ENCODE measurements at regions not wholly inside any gene's neighbourhood (a gene's known extent, or its start where the extent isn't known, plus 50 kb on each side); places are given as distances from the start of the nearest gene placed in this dataset.

DNA sequence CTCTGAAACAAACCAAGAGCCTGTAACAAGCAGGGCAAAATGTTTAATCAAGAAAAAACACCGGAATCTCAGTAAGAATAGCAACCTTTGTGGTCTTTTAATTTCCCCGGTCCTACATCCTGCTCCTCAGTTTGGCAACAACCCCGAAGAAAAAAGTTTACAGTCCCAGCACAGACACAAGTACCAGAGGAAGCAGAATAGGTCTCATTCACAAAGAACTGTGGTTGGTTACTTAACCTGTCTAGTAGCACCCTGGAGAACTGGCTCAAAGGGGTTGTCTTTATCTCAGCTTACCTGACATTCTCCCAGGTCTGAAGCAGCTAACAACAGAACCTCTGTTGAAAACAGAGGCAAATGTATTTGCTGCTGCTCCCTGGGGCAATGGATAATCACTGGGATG, 399.3 kb downstream of the AJAP1 start:
- TF ChIP-seq, protein P1, sequence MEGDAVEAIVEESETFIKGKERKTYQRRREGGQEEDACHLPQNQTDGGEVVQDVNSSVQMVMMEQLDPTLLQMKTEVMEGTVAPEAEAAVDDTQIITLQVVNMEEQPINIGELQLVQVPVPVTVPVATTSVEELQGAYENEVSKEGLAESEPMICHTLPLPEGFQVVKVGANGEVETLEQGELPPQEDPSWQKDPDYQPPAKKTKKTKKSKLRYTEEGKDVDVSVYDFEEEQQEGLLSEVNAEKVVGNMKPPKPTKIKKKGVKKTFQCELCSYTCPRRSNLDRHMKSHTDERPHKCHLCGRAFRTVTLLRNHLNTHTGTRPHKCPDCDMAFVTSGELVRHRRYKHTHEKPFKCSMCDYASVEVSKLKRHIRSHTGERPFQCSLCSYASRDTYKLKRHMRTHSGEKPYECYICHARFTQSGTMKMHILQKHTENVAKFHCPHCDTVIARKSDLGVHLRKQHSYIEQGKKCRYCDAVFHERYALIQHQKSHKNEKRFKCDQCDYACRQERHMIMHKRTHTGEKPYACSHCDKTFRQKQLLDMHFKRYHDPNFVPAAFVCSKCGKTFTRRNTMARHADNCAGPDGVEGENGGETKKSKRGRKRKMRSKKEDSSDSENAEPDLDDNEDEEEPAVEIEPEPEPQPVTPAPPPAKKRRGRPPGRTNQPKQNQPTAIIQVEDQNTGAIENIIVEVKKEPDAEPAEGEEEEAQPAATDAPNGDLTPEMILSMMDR (IDR thresholded peaks at IDR 0.05): no peak

DNA sequence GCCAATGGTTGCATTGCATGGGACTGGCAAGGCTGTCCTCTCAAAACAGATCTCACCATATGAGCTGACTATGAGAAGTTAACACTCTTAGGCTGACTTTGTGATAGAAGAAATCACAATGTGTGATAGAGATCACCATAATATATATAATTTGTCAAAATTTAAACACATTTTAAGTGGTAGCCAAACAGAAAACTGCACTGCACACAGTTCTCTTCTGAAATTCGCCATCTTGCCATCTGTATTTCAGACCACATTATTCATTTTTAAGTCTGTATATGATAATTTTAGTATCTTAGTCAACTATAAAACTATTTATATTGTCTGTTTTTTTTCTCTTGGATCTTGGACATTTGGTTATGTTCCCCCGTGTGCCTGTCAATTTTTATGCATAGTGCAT, 374.7 kb downstream of the AJAP1 start:
- no peak for DNase-seq (ENCODE audit: low spot score)
- Histone ChIP-seq H3K27ac (no peak overlapping the region), H3K4me3 (no peak overlapping the region)
- TF ChIP-seq, protein P1 (IDR thresholded peaks at IDR 0.05): no peak

More for the DNA sequence above, 399.3 kb downstream of the AJAP1 start:
- H3K27ac ChIP-seq: no peak overlapping the region
- DNase-seq (ENCODE audit: low spot score): no peak
- H3K4me3 ChIP-seq: no peak overlapping the region

DNA sequence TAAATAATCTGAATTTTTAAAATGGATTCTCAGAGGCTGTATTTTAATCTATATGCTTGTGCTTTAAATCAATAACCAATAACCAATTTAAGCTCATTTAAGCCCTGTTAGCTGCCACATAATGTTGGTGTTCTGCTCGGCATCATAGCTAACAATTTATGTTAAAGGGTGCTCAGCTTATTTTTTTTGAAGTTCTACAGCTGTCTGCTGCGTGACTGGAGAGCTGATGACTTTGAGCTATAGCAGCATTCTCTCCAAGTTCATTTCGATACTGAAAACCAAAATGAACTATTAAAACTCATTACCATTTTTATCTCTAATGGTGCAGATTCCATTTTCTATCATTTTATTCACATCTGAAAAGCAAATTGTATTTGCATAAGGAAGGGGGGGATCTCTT, 357.8 kb downstream of the AJAP1 start:
- Histone ChIP-seq H3K27ac (no peak overlapping the region), H3K4me3 (no peak overlapping the region)
- DNase-seq (ENCODE audit: low spot score): no peak
- TF ChIP-seq, protein P1 (IDR thresholded peaks at IDR 0.05): no peak

DNA sequence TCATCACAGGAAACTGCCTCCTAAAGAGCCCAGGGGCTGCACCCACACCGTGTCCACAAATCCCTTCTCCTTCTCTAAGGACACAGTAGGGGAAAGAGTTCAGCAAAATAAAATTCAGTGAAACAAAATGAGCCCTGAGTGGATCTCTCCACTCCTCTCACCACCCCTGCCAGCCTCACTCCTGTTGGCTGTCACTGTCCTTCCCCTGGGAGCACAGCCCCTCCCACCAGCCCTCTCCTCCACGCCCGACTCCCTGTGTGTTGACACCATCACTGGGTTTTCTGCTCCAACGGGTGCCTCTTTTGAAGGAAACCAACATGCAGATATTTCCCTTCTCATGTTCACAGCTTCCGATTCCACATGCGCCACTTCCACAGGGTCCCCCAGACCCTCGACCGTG, 356.2 kb downstream of the AJAP1 start:
- H3K4me3 ChIP-seq: no peak overlapping the region
- no peak for DNase-seq (ENCODE audit: low spot score)
- TF ChIP-seq, protein P1 (IDR thresholded peaks at IDR 0.05): no peak
- no peak overlapping the region for H3K27ac ChIP-seq

DNA sequence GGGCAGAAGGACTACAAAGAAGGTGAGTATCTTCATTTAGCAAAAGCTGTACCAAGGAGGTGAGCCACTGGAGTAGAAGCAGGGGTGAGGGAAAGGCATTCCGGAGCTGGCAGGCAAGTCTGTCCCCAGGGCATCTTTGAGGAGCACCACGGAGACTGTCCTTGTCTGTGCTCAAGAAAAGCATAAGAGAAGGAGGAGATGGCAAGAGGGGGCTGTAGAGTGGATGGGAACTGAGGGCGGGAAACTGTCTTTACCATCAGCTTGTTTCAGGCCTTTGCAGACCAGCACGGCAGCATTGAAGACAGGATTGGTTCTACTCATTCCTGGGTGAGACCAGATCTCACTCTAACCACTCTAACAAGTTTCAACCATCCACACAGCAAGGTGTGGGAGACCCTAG, 355.8 kb downstream of the AJAP1 start:
- Histone ChIP-seq H3K27ac (no peak overlapping the region), H3K4me3 (no peak overlapping the region)
- DNase-seq (ENCODE audit: low spot score): no peak
- TF ChIP-seq, protein P1 (IDR thresholded peaks at IDR 0.05): no peak

DNA sequence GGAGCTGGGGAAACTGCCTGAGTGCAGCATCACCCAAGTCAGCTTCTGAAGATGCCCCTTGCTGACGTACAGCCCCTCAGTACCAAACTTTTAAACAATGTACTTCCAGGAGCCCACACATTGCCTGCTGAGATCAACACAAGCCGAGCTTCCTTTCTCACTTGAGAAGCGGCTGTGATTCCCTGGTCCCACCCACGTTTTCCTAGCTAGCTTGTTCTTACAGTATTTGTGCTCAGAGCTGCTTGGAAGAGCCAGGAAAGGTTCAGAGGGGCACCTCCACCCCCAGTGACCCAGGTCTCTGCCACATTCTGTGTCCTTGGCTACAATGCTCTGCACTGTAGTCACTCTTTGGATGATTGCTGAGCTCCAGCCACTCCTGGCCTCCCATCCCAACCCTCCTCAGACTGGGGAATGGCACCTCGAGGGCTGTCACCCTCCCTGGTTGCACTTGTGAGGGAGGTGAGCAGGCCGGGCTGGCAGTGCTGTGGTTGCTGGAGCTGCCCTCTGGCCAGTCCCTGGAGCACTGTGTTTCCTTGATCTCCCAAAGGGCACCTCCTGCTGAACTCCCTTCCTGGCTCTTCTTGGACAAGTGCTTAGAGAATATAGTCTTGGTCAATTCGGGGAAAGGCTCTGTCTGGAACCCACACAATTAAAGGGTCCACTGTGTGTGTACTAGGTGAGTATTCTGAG, 355.1 kb downstream of the AJAP1 start:
- no peak for DNase-seq (ENCODE audit: low spot score)
- TF ChIP-seq, protein P1 (IDR thresholded peaks at IDR 0.05): no peak
- Histone ChIP-seq H3K27ac (no peak overlapping the region), H3K4me3 (no peak overlapping the region)

DNA sequence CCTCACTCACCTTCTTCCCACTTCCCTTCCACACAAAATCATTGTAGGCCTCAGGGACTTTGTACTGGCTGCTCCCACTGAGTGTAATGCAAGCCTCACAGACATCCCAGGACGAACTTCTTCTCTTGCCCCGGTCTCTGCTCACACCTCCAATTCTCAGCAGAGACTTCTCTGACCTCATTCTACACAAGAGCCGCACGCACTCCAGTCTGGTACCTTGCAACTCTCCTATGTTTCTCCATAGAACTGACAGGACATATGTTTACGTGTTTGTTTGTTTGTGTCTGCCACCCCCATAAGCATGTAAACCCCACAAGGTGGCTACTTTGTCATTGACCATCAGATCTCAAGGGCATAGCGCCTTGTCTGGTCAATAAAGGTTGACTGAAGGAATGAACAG, 350.8 kb downstream of the AJAP1 start:
- TF ChIP-seq, protein P1 (IDR thresholded peaks at IDR 0.05): no peak

More for the DNA sequence above, 350.8 kb downstream of the AJAP1 start:
- no peak overlapping the region for H3K27ac ChIP-seq
- no peak overlapping the region for H3K4me3 ChIP-seq
- no peak for DNase-seq (ENCODE audit: low spot score)
